Naive thymus-derived CD4-positive, alpha-beta T cell (primary cell): ENCODE measurements at regions not wholly inside any gene's neighbourhood (a gene's known extent, or its start where the extent isn't known, plus 50 kb on each side); places are given as distances from the start of the nearest gene placed in this dataset.

Experiments
- ATAC-seq: fragments of 150-1000 bp; cut with Tn5 transposase; 2 replicates; pipeline ENCODE4 v1.10.0; 2021; ENCODE audit warnings: mild to moderate bottlenecking, moderate library complexity
- CTCF ChIA-PET: fragments of 350-600 bp; sonication (Branson Sonifier 250); formaldehyde crosslinking; loops from one replicate; lab custom pipeline; 2021; ENCODE audit warnings: antibody characterized with exemption; lab: Charles Lee
- POLR2A ChIA-PET: fragments of 350-600 bp; sonication (Branson Sonifier 250); formaldehyde crosslinking; loops from one replicate; lab custom pipeline; 2021; ENCODE audit warnings: antibody characterized with exemption, inconsistent platforms; lab: Charles Lee
- DNase-seq, 9 donors: peaks; one replicate each; pipeline versions ENCODE4 v3.0.0 to v3.0.0-alpha.2; 2020 to 2022; ENCODE audit warnings: mixed read lengths in 1 of 9
- H3K27ac ChIP-seq: one replicate; pipeline ENCODE4 v1.7.0; 2013; ENCODE audit warnings: mild to moderate bottlenecking, low read depth, low read length, moderate library complexity
- H3K27me3 ChIP-seq, 2 donors: one replicate each; pipeline ENCODE4 v1.7.0; 2013; ENCODE audit warnings: low read length in 2 of 2, mild to moderate bottlenecking in 2 of 2, moderate library complexity in 2 of 2; ENCODE audit not compliant: control insufficient read depth in 2 of 2, insufficient read depth in 2 of 2
- H3K36me3 ChIP-seq, 3 experiments: 1 replicate in 2 of 3; 2 replicates in 1 of 3; pipeline ENCODE4 v1.7.0; 2013; ENCODE audit warnings: low read length in 3 of 3, mild to moderate bottlenecking in 3 of 3, moderate library complexity in 1 of 3; ENCODE audit not compliant: insufficient read depth in 3 of 3, control insufficient read depth in 2 of 3
- H3K4me1 ChIP-seq, 2 donors: one replicate each; pipeline ENCODE4 v1.7.0; 2013; ENCODE audit warnings: low read length in 2 of 2, mild to moderate bottlenecking in 2 of 2, moderate library complexity in 1 of 2; ENCODE audit not compliant: control insufficient read depth in 2 of 2, insufficient read depth in 2 of 2
- H3K4me3 ChIP-seq: 2 replicates; pipeline ENCODE4 v1.7.0; 2013; ENCODE audit warnings: mild to moderate bottlenecking, low read length
- H3K9me3 ChIP-seq, 3 experiments: 1 replicate in 2 of 3; 2 replicates in 1 of 3; pipeline ENCODE4 v1.7.0; 2013; ENCODE audit warnings: low read length in 3 of 3; ENCODE audit not compliant: control insufficient read depth in 2 of 3
- H3K27ac Mint-ChIP-seq, 9 donors: one replicate each; pipeline ENCODE4 v1.8.0; 2020 to 2022; ENCODE audit warnings: mixed read lengths in 9 of 9, mild to moderate bottlenecking in 8 of 9, moderate library complexity in 5 of 9, inconsistent platforms in 2 of 9
- H3K27me3 Mint-ChIP-seq, 5 donors: one replicate each; pipeline ENCODE4 v1.8.0; 2021 to 2022; ENCODE audit warnings: mixed read lengths in 5 of 5, mild to moderate bottlenecking in 1 of 5
- H3K36me3 Mint-ChIP-seq, 5 donors: one replicate each; pipeline ENCODE4 v1.8.0; 2020 to 2022; ENCODE audit warnings: mixed read lengths in 5 of 5, mild to moderate bottlenecking in 3 of 5, inconsistent platforms in 1 of 5
- H3K4me1 Mint-ChIP-seq, 7 donors: one replicate each; pipeline ENCODE4 v1.8.0; 2020 to 2022; ENCODE audit warnings: mixed read lengths in 7 of 7, mild to moderate bottlenecking in 3 of 7, inconsistent platforms in 1 of 7
- H3K4me3 Mint-ChIP-seq, 10 donors: one replicate each; pipeline ENCODE4 v1.8.0; 2020 to 2022; ENCODE audit warnings: mild to moderate bottlenecking in 10 of 10, mixed read lengths in 10 of 10, moderate library complexity in 6 of 10, inconsistent platforms in 2 of 10
- H3K9me3 Mint-ChIP-seq, 11 donors: one replicate each; pipeline ENCODE4 v1.8.0; 2020 to 2022; ENCODE audit warnings: mixed read lengths in 11 of 11, mild to moderate bottlenecking in 4 of 11, inconsistent platforms in 1 of 11, moderate library complexity in 1 of 11
- intact Hi-C, 2 donors: fragments of 100-400 bp; cut with micrococcal nuclease; formaldehyde crosslinking; loops; one replicate each; pipeline ENCODE4 v1.15.1; 2023

- Mint-ChIP-seq H3K27me3 (no peaks in the 10 kb centered on the region), H3K4me3 (no peak overlapping the region), H3K36me3 (no peaks in the 10 kb centered on the region), H3K4me1 (no peaks in the 10 kb centered on the region), H3K27ac (no peak overlapping the region), H3K9me3 (peaks cover 2 to 26% (median 7%) of the 10 kb centered on the region in 11 donors)
- H3K27me3 ChIP-seq, result no peaks in the 10 kb centered on the region
- H3K4me1 ChIP-seq, result no peaks in the 10 kb centered on the region
- H3K27ac ChIP-seq, result no peak overlapping the region
- ATAC-seq (no peak), DNase-seq (no peak)
- intact Hi-C loops, result no loop called here
- ChIA-PET POLR2A (no interaction called here), CTCF (no interaction called here)
- H3K9me3 ChIP-seq, result no peaks in the 10 kb centered on the region
- H3K4me3 ChIP-seq, result no peak overlapping the region
- H3K36me3 ChIP-seq, result no peaks in the 10 kb centered on the region
These were observed 51.8 kb upstream of the TLE1 start for GRCh38 chr9:81741103-81741502.

- H3K9me3 Mint-ChIP-seq, result peaks cover 0 to 14% (median 2%) of the 10 kb centered on the region in 11 donors
- H3K4me3 ChIP-seq, result no peak overlapping the region
- no peaks in the 10 kb centered on the region for H3K4me1 Mint-ChIP-seq
- ATAC-seq (no peak), DNase-seq (no peak)
- H3K9me3 ChIP-seq, result no peaks in the 10 kb centered on the region
- H3K27me3 ChIP-seq, result no peaks in the 10 kb centered on the region
- H3K27ac Mint-ChIP-seq, result no peak overlapping the region
- H3K27me3 Mint-ChIP-seq, result no peaks in the 10 kb centered on the region
- no peaks in the 10 kb centered on the region for H3K4me1 ChIP-seq
- intact Hi-C loops, result no loop called here
- no peak overlapping the region for H3K27ac ChIP-seq
- ChIA-PET POLR2A (no interaction called here), CTCF (no interaction called here)
- H3K4me3 Mint-ChIP-seq, result no peak overlapping the region
- H3K36me3 ChIP-seq, result no peaks in the 10 kb centered on the region
- no peaks in the 10 kb centered on the region for H3K36me3 Mint-ChIP-seq
These were observed 58.7 kb upstream of the TLE1 start for GRCh38 chr9:81748091-81748490.

- ATAC-seq, result no peak
These were observed 64.1 kb upstream of the TLE1 start for GRCh38 chr9:81753436-81753835.

GRCh38 chr9:81754245-81754644 is 64.9 kb upstream of the TLE1 start:
- no peak overlapping the region for H3K4me3 Mint-ChIP-seq
- H3K4me1 Mint-ChIP-seq, result no peaks in the 10 kb centered on the region

More at GRCh38 chr9:81753436-81753835, 64.1 kb upstream of the TLE1 start:
- CTCF ChIA-PET, result no interaction called here
- H3K36me3 ChIP-seq, result no peaks in the 10 kb centered on the region
- H3K27ac ChIP-seq, result no peak overlapping the region
- H3K36me3 Mint-ChIP-seq, result no peaks in the 10 kb centered on the region
- H3K27ac Mint-ChIP-seq, result no peak overlapping the region
- no peaks in the 10 kb centered on the region for H3K4me1 ChIP-seq
- POLR2A ChIA-PET, result no interaction called here
- no peak overlapping the region for H3K4me3 Mint-ChIP-seq
- DNase-seq, result no peak
- no peaks in the 10 kb centered on the region for H3K27me3 ChIP-seq
- no peaks in the 10 kb centered on the region for H3K9me3 ChIP-seq
- peaks cover 0 to 9% (median 0%) of the 10 kb centered on the region in 11 donors for H3K9me3 Mint-ChIP-seq
- no peaks in the 10 kb centered on the region for H3K27me3 Mint-ChIP-seq
- no peak overlapping the region for H3K4me3 ChIP-seq
- no peaks in the 10 kb centered on the region for H3K4me1 Mint-ChIP-seq
- intact Hi-C loops, result no loop called here

GRCh38 chr9:81755721-81756120 is 66.4 kb upstream of the TLE1 start:
- H3K36me3 ChIP-seq, result no peaks in the 10 kb centered on the region
- intact Hi-C loops, result no loop called here
- H3K4me1 ChIP-seq, result no peaks in the 10 kb centered on the region
- Mint-ChIP-seq H3K4me1 (no peaks in the 10 kb centered on the region), H3K36me3 (no peaks in the 10 kb centered on the region), H3K9me3 (peaks cover 0 to 4% (median 0%) of the 10 kb centered on the region in 11 donors), H3K27ac (no peak overlapping the region), H3K27me3 (no peaks in the 10 kb centered on the region), H3K4me3 (no peak overlapping the region)
- no peaks in the 10 kb centered on the region for H3K9me3 ChIP-seq
- POLR2A ChIA-PET, result no interaction called here
- CTCF ChIA-PET, result no interaction called here
- H3K4me3 ChIP-seq, result no peak overlapping the region
- DNase-seq (no peak), ATAC-seq (no peak)
- no peaks in the 10 kb centered on the region for H3K27me3 ChIP-seq
- H3K27ac ChIP-seq, result no peak overlapping the region

More at GRCh38 chr9:81754245-81754644, 64.9 kb upstream of the TLE1 start:
- no peaks in the 10 kb centered on the region for H3K4me1 ChIP-seq
- H3K27ac Mint-ChIP-seq, result no peak overlapping the region
- no peak overlapping the region for H3K27ac ChIP-seq
- no peaks in the 10 kb centered on the region for H3K27me3 ChIP-seq
- no peaks in the 10 kb centered on the region for H3K36me3 ChIP-seq
- no peaks in the 10 kb centered on the region for H3K9me3 ChIP-seq
- intact Hi-C loops, result no loop called here
- no peak for DNase-seq
- H3K36me3 Mint-ChIP-seq, result no peaks in the 10 kb centered on the region
- no peaks in the 10 kb centered on the region for H3K27me3 Mint-ChIP-seq
- no peak for ATAC-seq
- POLR2A ChIA-PET, result no interaction called here
- no peak overlapping the region for H3K4me3 ChIP-seq
- CTCF ChIA-PET, result no interaction called here
- peaks cover 0 to 9% (median 0%) of the 10 kb centered on the region in 11 donors for H3K9me3 Mint-ChIP-seq

- Mint-ChIP-seq H3K27me3 (no peaks in the 10 kb centered on the region), H3K27ac (no peak overlapping the region), H3K4me1 (no peaks in the 10 kb centered on the region), H3K9me3 (peaks cover 0 to 4% (median 0%) of the 10 kb centered on the region in 11 donors), H3K36me3 (no peaks in the 10 kb centered on the region), H3K4me3 (no peak overlapping the region)
- no peaks in the 10 kb centered on the region for H3K36me3 ChIP-seq
- no peaks in the 10 kb centered on the region for H3K4me1 ChIP-seq
- no peaks in the 10 kb centered on the region for H3K9me3 ChIP-seq
- ChIA-PET CTCF (no interaction called here), POLR2A (no interaction called here)
- ATAC-seq (no peak), DNase-seq (no peak)
- intact Hi-C loops, result no loop called here
- no peak overlapping the region for H3K27ac ChIP-seq
- H3K27me3 ChIP-seq, result no peaks in the 10 kb centered on the region
- no peak overlapping the region for H3K4me3 ChIP-seq
These were observed 67.2 kb upstream of the TLE1 start for GRCh38 chr9:81756561-81756960.

- no peak overlapping the region for H3K27ac Mint-ChIP-seq
- peaks cover 0 to 4% (median 0%) of the 10 kb centered on the region in 11 donors for H3K9me3 Mint-ChIP-seq
- H3K36me3 ChIP-seq, result no peaks in the 10 kb centered on the region
- H3K4me1 Mint-ChIP-seq, result no peaks in the 10 kb centered on the region
- no peak overlapping the region for H3K27ac ChIP-seq
- CTCF ChIA-PET, result no interaction called here
- no peak overlapping the region for H3K4me3 Mint-ChIP-seq
- no peaks in the 10 kb centered on the region for H3K4me1 ChIP-seq
- H3K36me3 Mint-ChIP-seq, result no peaks in the 10 kb centered on the region
- ATAC-seq (no peak), DNase-seq (no peak)
- POLR2A ChIA-PET, result no interaction called here
- H3K27me3 ChIP-seq, result no peaks in the 10 kb centered on the region
- H3K4me3 ChIP-seq, result no peak overlapping the region
- H3K27me3 Mint-ChIP-seq, result no peaks in the 10 kb centered on the region
- H3K9me3 ChIP-seq, result no peaks in the 10 kb centered on the region
- intact Hi-C loops, result no loop called here
These were observed 68.9 kb upstream of the TLE1 start for GRCh38 chr9:81758123-81758797.
